ENCODE measurements at regions not wholly inside any gene's neighbourhood (a gene's known extent, or its start where the extent isn't known, plus 50 kb on each side); places are given as distances from the start of the nearest gene placed in this dataset.

GRCh38 chr15:96146726-96147125 is 183.8 kb upstream of the NR2F2 start:
- H3K4me1 ChIP-seq (ENCODE audit: insufficient read depth): no peaks in the 10 kb centered on the region
- H3K27me3 ChIP-seq (ENCODE audit: insufficient read depth): no peaks in the 10 kb centered on the region
- Mint-ChIP-seq H3K27ac (no peak overlapping the region), H3K4me3 (no peak overlapping the region), H3K36me3 (ENCODE audit: low read depth) (no peaks in the 10 kb centered on the region), H3K4me1 (no peaks in the 10 kb centered on the region; the same call in 2 of the 3 replicates), H3K9me3 (no peaks in the 10 kb centered on the region), H3K27me3 (ENCODE audit: insufficient read depth, low read depth, poor library complexity) (peaks cover 5% of the 10 kb centered on the region)
- H3K36me3 ChIP-seq (ENCODE audit: insufficient read depth): no peaks in the 10 kb centered on the region
- no peak overlapping the region for H3K4me3 ChIP-seq
- H4K20me1 ChIP-seq (replicated peaks; ENCODE audit: insufficient read depth): no peaks in the 10 kb centered on the region; the same call in 1 of the 2 replicates
- DNase-seq (ENCODE audit: low spot score): no peak
- H2AFZ ChIP-seq: no peak overlapping the region
- no peak overlapping the region for H3K4me2 ChIP-seq
- H3K27ac ChIP-seq (ENCODE audit: low read depth): no peak overlapping the region
- ATAC-seq: no peak
- no peaks in the 10 kb centered on the region for H3K79me2 ChIP-seq (replicated peaks; ENCODE audit: insufficient read depth)
- H3F3A ChIP-seq (replicated peaks; ENCODE audit: low read depth): no peaks in the 10 kb centered on the region
- no peaks in the 10 kb centered on the region for H3K9me2 ChIP-seq (ENCODE audit: insufficient read depth)
- TF ChIP-seq ZNF114 (CRISPR knock-in tag; IDR thresholded peaks at IDR 0.05) (no peak), ETS1 (IDR thresholded peaks at IDR 0.05) (no peak), JUNB (IDR thresholded peaks at IDR 0.05; ENCODE audit: unreplicated experiment) (no peak), CREB1 (CRISPR knock-in tag; IDR thresholded peaks at IDR 0.05; ENCODE audit: low read depth) (no peak), POLR2AphosphoS5 (IDR thresholded peaks at IDR 0.05; ENCODE audit: low read depth) (no peak), ZNF462 (CRISPR knock-in tag; IDR thresholded peaks at IDR 0.05) (no peak), EZH2phosphoT487 (IDR thresholded peaks at IDR 0.05; ENCODE audit: unreplicated experiment) (no peak), NANOG (IDR thresholded peaks at IDR 0.05; ENCODE audit: borderline replicate concordance) (no peak), EZH2 (IDR thresholded peaks at IDR 0.05; ENCODE audit: low read depth, unreplicated experiment) (no peak), REST (IDR thresholded peaks at IDR 0.05; ENCODE audit: unreplicated experiment) (no peak), ZNF331 (CRISPR knock-in tag; IDR thresholded peaks at IDR 0.05; ENCODE audit: low read depth) (no peak), CTCF (conservative IDR thresholded peaks at IDR 0.05; ENCODE audit: low read depth in 2 of 2) (no peak), STAT1 (IDR thresholded peaks at IDR 0.05; ENCODE audit: unreplicated experiment) (no peak)
